BJ (cell line): ENCODE measurements at regions not wholly inside any gene's neighbourhood (a gene's known extent, or its start where the extent isn't known, plus 50 kb on each side); places are given as distances from the start of the nearest gene placed in this dataset.

ENCODE experiments used
- CTCF ChIA-PET: fragments of 350-600 bp; formaldehyde crosslinking; extraction: SDS; loops from one replicate; lab custom pipeline; 2021; ENCODE audit warnings: antibody characterized with exemption, inconsistent platforms; lab: Yijun Ruan, JAX
- POLR2A ChIA-PET: fragments of 300-600 bp; sonication (Branson Sonifier 250); formaldehyde crosslinking; extraction: SDS; loops from one replicate; lab custom pipeline; 2021; ENCODE audit warnings: antibody characterized with exemption; lab: Charles Lee
- DNase-seq: peaks from one replicate; pipeline ENCODE4 v3.0.0-alpha.2; 2011; ENCODE audit warnings: low read depth
- H3K27me3 ChIP-seq: 2 replicates; pipeline ENCODE4 v1.6.0; 2011; ENCODE audit warnings: low read length; ENCODE audit not compliant: control insufficient read depth, insufficient read depth
- H3K36me3 ChIP-seq: 2 replicates; pipeline ENCODE4 v1.5.1; 2011; ENCODE audit warnings: low read length; ENCODE audit not compliant: control insufficient read depth, insufficient read depth
- H3K4me3 ChIP-seq: 2 replicates; pipeline ENCODE4 v1.5.1; 2011; ENCODE audit warnings: low read depth, mild to moderate bottlenecking, control low read depth, low read length
- CTCF ChIP-seq: IDR thresholded peaks from 2 replicates; pipeline ENCODE4 v1.5.1; 2011; ENCODE audit warnings: low read depth, mild to moderate bottlenecking, control low read depth, inconsistent platforms, low read length, moderate library complexity; ENCODE audit not compliant: insufficient read depth

GRCh38 chr3:31305340-31305739, 227.4 kb upstream of the STT3B start:
- H3K4me3 ChIP-seq: no peak overlapping the region
- H3K36me3 ChIP-seq: no peaks in the 10 kb centered on the region
- ChIA-PET POLR2A (no interaction called here), CTCF (no interaction called here)
- TF ChIP-seq CTCF: no peak
- no peak for DNase-seq
- peaks cover 3% of the 10 kb centered on the region for H3K27me3 ChIP-seq

GRCh38 chr3:31307131-31307785, 225.5 kb upstream of the STT3B start:
- TF ChIP-seq CTCF: no peak
- DNase-seq: no peak
- POLR2A ChIA-PET: no interaction called here

GRCh38 chr3:31311559-31311958, 221.2 kb upstream of the STT3B start:
- ChIA-PET CTCF (no interaction called here), POLR2A (no interaction called here)
- DNase-seq: no peak
- H3K27me3 ChIP-seq: no peaks in the 10 kb centered on the region
- TF ChIP-seq CTCF: no peak
- no peaks in the 10 kb centered on the region for H3K36me3 ChIP-seq
- H3K4me3 ChIP-seq: no peak overlapping the region

More at GRCh38 chr3:31307131-31307785, 225.5 kb upstream of the STT3B start:
- no peaks in the 10 kb centered on the region for H3K27me3 ChIP-seq
- H3K36me3 ChIP-seq: no peaks in the 10 kb centered on the region
- CTCF ChIA-PET: no interaction called here
- H3K4me3 ChIP-seq: no peak overlapping the region

- DNase-seq: no peak
- POLR2A ChIA-PET: no interaction called here
- CTCF ChIA-PET: interaction anchor here (0.9 kb wide), 1 partner anchor 8 kb away, joined by 3 read pairs; no protein-coding TSS in a partner anchor
Observed at GRCh38 chr3:31312400-31312799, 220.3 kb upstream of the STT3B start.

GRCh38 chr3:31314258-31314657, 218.5 kb upstream of the STT3B start:
- POLR2A ChIA-PET: no interaction called here
- CTCF ChIA-PET: no interaction called here
- DNase-seq: no peak

More at GRCh38 chr3:31312400-31312799, 220.3 kb upstream of the STT3B start:
- no peak for TF ChIP-seq CTCF
- no peaks in the 10 kb centered on the region for H3K27me3 ChIP-seq
- no peaks in the 10 kb centered on the region for H3K36me3 ChIP-seq
- no peak overlapping the region for H3K4me3 ChIP-seq

More at GRCh38 chr3:31314258-31314657, 218.5 kb upstream of the STT3B start:
- no peaks in the 10 kb centered on the region for H3K27me3 ChIP-seq
- no peak overlapping the region for H3K4me3 ChIP-seq
- no peaks in the 10 kb centered on the region for H3K36me3 ChIP-seq
- TF ChIP-seq CTCF: no peak
